ENCODE measurements at regions not wholly inside any gene's neighbourhood (a gene's known extent, or its start where the extent isn't known, plus 50 kb on each side); places are given as distances from the start of the nearest gene placed in this dataset.

- Histone ChIP-seq H3K4me1 (no peaks in the 10 kb centered on the region), H3K27me3 (no peaks in the 10 kb centered on the region), H3K4me3 (no peak overlapping the region), H3K27ac (no peak overlapping the region), H3K9me3 (peaks cover 0 to 1% (median 0%) of the 10 kb centered on the region in 12 donors), H3K36me3 (no peaks in the 10 kb centered on the region)
- DNase-seq (no peak), ATAC-seq (no peak)
- TF ChIP-seq CTCF (IDR thresholded peaks at IDR 0.05): no peak
- TF ChIP-seq POLR2A (IDR thresholded peaks at IDR 0.05): no peak
- intact Hi-C loops (cut with DNase I): no loop called here
- WGBS, 4 donors: 71 to 79% (median 72%) methylated on average over 4 of the region's 4 CpGs
Observed at GRCh38 chr7:85508642-85509410, 322.0 kb upstream of the SEMA3D start.

GRCh38 chr7:85498031-85498430, 311.2 kb upstream of the SEMA3D start:
- no peaks in the 10 kb centered on the region for H3K27me3 ChIP-seq
- TF ChIP-seq POLR2A (IDR thresholded peaks at IDR 0.05): no peak
- no peak for TF ChIP-seq CTCF (IDR thresholded peaks at IDR 0.05)
- H3K27ac ChIP-seq: no peak overlapping the region
- H3K4me1 ChIP-seq: no peaks in the 10 kb centered on the region
- DNase-seq (no peak), ATAC-seq (no peak)
- intact Hi-C loops (cut with DNase I): no loop called here
- peaks cover 0 to 8% (median 0%) of the 10 kb centered on the region in 12 donors for H3K9me3 ChIP-seq
- H3K36me3 ChIP-seq: no peaks in the 10 kb centered on the region
- no peak overlapping the region for H3K4me3 ChIP-seq

GRCh38 chr7:85489498-85489897, 302.6 kb upstream of the SEMA3D start:
- no peak for DNase-seq
- Histone ChIP-seq H3K27me3 (no peaks in the 10 kb centered on the region), H3K4me3 (no peak overlapping the region), H3K9me3 (peaks cover 0 to 15% (median 0%) of the 10 kb centered on the region in 12 donors), H3K36me3 (no peaks in the 10 kb centered on the region), H3K4me1 (no peaks in the 10 kb centered on the region), H3K27ac (no peak overlapping the region)
- no peak for ATAC-seq
- TF ChIP-seq CTCF (IDR thresholded peaks at IDR 0.05) (no peak), POLR2A (IDR thresholded peaks at IDR 0.05) (no peak)
- WGBS, 4 donors: 75 to 78% (median 75%) methylated on average over 3 of the region's 3 CpGs
- intact Hi-C loops (cut with DNase I): no loop called here

- Histone ChIP-seq H3K4me1 (no peaks in the 10 kb centered on the region), H3K27ac (no peak overlapping the region), H3K36me3 (no peaks in the 10 kb centered on the region), H3K9me3 (peaks cover 0 to 15% (median 0%) of the 10 kb centered on the region in 12 donors), H3K4me3 (no peak overlapping the region), H3K27me3 (no peaks in the 10 kb centered on the region)
- intact Hi-C loops (cut with DNase I): no loop called here
- no peak for ATAC-seq
- TF ChIP-seq POLR2A (IDR thresholded peaks at IDR 0.05) (no peak), CTCF (IDR thresholded peaks at IDR 0.05) (no peak)
- DNase-seq: no peak
- whole genome bisulfite sequencing, 4 donors: 83 to 92% (median 89%) methylated on average over 1 of the region's 1 CpG
Observed at GRCh38 chr7:85488406-85488805, 301.6 kb upstream of the SEMA3D start.

Measured in heart left ventricle (tissue), 16 donors.